Epithelial cell of esophagus (primary cell): ENCODE measurements at regions not wholly inside any gene's neighbourhood (a gene's known extent, or its start where the extent isn't known, plus 50 kb on each side); places are given as distances from the start of the nearest gene placed in this dataset.
A peak's percentile ranks its signal among the peaks of the same experiment; 100 is the strongest.

Source experiments
- DNase-seq: peaks from one replicate; pipeline ENCODE4 v3.0.0; 2010; ENCODE audit warnings: low read depth
- H3K4me3 ChIP-seq: 2 replicates; pipeline ENCODE4 v1.5.1; 2011; ENCODE audit warnings: mild to moderate bottlenecking, low read length, control low read depth
- CTCF ChIP-seq: IDR thresholded peaks from 2 replicates; pipeline ENCODE4 v1.5.1; 2011; ENCODE audit warnings: low read depth, mild to moderate bottlenecking, low read length, control low read depth, inconsistent platforms; ENCODE audit not compliant: insufficient read depth; ENCODE audit errors: missing control alignments

- H3K4me3 ChIP-seq = no peak overlapping the region
- DNase-seq = peak; percentile 93
- no peak for TF ChIP-seq CTCF
Observed at GRCh38 chr3:168884353-168884903, 779.1 kb downstream of the MECOM start.

GRCh38 chr3:168883145-168883544, 780.4 kb downstream of the MECOM start:
- TF ChIP-seq CTCF = no peak
- DNase-seq = no peak
- no peak overlapping the region for H3K4me3 ChIP-seq

GRCh38 chr3:168881804-168882203, 781.7 kb downstream of the MECOM start:
- no peak for TF ChIP-seq CTCF
- H3K4me3 ChIP-seq = no peak overlapping the region
- no peak for DNase-seq

GRCh38 chr3:168878655-168879054, 782.9 kb upstream of the GOLIM4 start:
- no peak for TF ChIP-seq CTCF
- DNase-seq = peak; percentile 30

GRCh38 chr3:168877899-168878298, 782.2 kb upstream of the GOLIM4 start:
- no peak overlapping the region for H3K4me3 ChIP-seq
- TF ChIP-seq CTCF = no peak
- peak; percentile 87 for DNase-seq

More at GRCh38 chr3:168878655-168879054, 782.9 kb upstream of the GOLIM4 start:
- H3K4me3 ChIP-seq = no peak overlapping the region

- TF ChIP-seq CTCF = no peak
- DNase-seq = no peak
- no peak overlapping the region for H3K4me3 ChIP-seq
Observed at GRCh38 chr3:168876346-168877035, 780.8 kb upstream of the GOLIM4 start.

- no peak for DNase-seq
- H3K4me3 ChIP-seq = no peak overlapping the region
- TF ChIP-seq CTCF = no peak
Observed at GRCh38 chr3:168872826-168873225, 777.1 kb upstream of the GOLIM4 start.
